ENCODE measurements at regions not wholly inside any gene's neighbourhood (a gene's known extent, or its start where the extent isn't known, plus 50 kb on each side); places are given as distances from the start of the nearest gene placed in this dataset.

DNA sequence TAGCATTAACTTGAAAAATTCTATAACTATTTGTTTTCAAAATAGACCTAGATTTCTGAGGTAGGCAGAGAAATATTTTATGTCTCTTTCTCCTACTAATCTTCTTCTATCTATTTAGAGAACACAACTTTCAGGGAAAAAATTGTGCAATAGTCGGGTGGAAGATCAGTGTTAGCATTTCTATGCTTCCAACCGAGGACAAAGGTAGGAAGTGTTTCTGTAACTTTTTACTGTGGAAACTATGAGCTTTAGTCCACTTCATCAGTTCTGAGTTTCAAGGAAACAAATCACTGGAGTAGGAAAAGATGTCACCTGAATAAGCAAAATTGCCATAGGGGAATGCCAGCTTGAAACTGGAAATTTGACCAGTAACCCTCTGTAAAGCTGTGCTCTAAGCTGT lies 207.7 kb upstream of the CTAGE1 start:
- no peak overlapping the region for H3K27ac ChIP-seq (ENCODE audit: low read depth in 2 of 2, low read length in 2 of 2)
- TF ChIP-seq, protein P1, sequence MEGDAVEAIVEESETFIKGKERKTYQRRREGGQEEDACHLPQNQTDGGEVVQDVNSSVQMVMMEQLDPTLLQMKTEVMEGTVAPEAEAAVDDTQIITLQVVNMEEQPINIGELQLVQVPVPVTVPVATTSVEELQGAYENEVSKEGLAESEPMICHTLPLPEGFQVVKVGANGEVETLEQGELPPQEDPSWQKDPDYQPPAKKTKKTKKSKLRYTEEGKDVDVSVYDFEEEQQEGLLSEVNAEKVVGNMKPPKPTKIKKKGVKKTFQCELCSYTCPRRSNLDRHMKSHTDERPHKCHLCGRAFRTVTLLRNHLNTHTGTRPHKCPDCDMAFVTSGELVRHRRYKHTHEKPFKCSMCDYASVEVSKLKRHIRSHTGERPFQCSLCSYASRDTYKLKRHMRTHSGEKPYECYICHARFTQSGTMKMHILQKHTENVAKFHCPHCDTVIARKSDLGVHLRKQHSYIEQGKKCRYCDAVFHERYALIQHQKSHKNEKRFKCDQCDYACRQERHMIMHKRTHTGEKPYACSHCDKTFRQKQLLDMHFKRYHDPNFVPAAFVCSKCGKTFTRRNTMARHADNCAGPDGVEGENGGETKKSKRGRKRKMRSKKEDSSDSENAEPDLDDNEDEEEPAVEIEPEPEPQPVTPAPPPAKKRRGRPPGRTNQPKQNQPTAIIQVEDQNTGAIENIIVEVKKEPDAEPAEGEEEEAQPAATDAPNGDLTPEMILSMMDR (IDR thresholded peaks at IDR 0.05; ENCODE audit: borderline replicate concordance, extremely low read depth, insufficient read depth): no peak
- FAIRE-seq (no peak), DNase-seq (no peak)
- H3K36me3 ChIP-seq (ENCODE audit: control insufficient read depth in 2 of 3, insufficient read depth in 3 of 3, low read length in 3 of 3): no peaks in the 10 kb centered on the region
- no peaks in the 10 kb centered on the region for H3K9me3 ChIP-seq (ENCODE audit: control insufficient read depth in 2 of 3, insufficient read depth in 1 of 3, low read length in 3 of 3)
- H3K9ac ChIP-seq (ENCODE audit: low read length in 3 of 3): no peak overlapping the region
- intact Hi-C loops (cut with DNase I): no loop called here
- no peaks in the 10 kb centered on the region for H3K27me3 ChIP-seq (ENCODE audit: control insufficient read depth, insufficient read depth, low read length)
- H3K4me1 ChIP-seq (ENCODE audit: control insufficient read depth in 2 of 3, insufficient read depth in 2 of 3, low read depth in 1 of 3, low read length in 3 of 3): no peaks in the 10 kb centered on the region
- H3K4me3 ChIP-seq (ENCODE audit: low read length in 3 of 3): no peak overlapping the region

DNA sequence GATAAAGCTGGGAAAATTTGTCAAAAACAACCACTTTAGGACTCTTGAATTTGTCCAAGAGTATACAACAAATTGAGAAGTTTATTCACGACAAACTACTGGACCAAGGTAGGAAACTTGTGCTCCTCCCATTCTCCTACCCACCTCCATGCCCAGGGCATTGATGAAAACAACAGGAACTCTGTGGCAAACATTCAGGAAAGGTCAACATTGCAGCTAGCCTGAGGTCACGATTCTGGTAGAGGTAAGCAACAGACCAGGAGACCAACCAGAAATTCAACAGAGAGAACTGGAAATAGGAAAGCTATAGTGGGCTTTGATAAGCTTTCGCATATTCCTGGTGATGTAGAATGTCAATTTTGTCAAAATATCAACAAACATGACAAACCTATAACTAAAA lies 209.1 kb upstream of the CTAGE1 start:
- H3K9me3 ChIP-seq (ENCODE audit: control insufficient read depth in 2 of 3, insufficient read depth in 1 of 3, low read length in 3 of 3): no peaks in the 10 kb centered on the region
- H3K36me3 ChIP-seq (ENCODE audit: control insufficient read depth in 2 of 3, insufficient read depth in 3 of 3, low read length in 3 of 3): no peaks in the 10 kb centered on the region
- H3K27ac ChIP-seq (ENCODE audit: low read depth in 2 of 2, low read length in 2 of 2): no peak overlapping the region
- TF ChIP-seq, protein P1 (IDR thresholded peaks at IDR 0.05; ENCODE audit: borderline replicate concordance, extremely low read depth, insufficient read depth): no peak
- no peak overlapping the region for H3K4me3 ChIP-seq (ENCODE audit: low read length in 3 of 3)
- no peak overlapping the region for H3K9ac ChIP-seq (ENCODE audit: low read length in 3 of 3)
- H3K4me1 ChIP-seq (ENCODE audit: control insufficient read depth in 2 of 3, insufficient read depth in 2 of 3, low read depth in 1 of 3, low read length in 3 of 3): no peaks in the 10 kb centered on the region
- H3K27me3 ChIP-seq (ENCODE audit: control insufficient read depth, insufficient read depth, low read length): no peaks in the 10 kb centered on the region
- DNase-seq (no peak), FAIRE-seq (no peak)
- intact Hi-C loops (cut with DNase I): no loop called here

DNA sequence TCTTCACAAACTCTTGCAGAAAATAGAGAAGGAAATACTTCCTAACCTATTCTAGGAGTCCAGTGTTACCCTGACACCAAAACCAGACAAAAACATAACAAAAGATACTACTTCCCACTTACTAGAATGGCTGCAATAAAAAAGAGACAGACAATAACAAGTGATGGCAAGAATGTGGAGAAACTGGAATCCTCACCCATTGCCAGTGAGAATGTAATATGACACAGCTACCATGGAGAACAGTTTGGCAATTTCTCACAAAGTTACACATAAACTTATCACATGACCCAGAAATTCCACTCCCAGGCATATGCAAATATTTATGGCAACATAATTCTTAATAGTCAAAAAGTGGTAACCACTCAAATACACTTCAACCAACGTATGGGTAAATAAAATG lies 209.8 kb upstream of the CTAGE1 start:
- H3K27ac ChIP-seq (ENCODE audit: low read depth in 2 of 2, low read length in 2 of 2): no peak overlapping the region
- no peak overlapping the region for H3K9ac ChIP-seq (ENCODE audit: low read length in 3 of 3)
- TF ChIP-seq, protein P1 (IDR thresholded peaks at IDR 0.05; ENCODE audit: borderline replicate concordance, extremely low read depth, insufficient read depth): no peak
- no peak overlapping the region for H3K4me3 ChIP-seq (ENCODE audit: low read length in 3 of 3)
- H3K9me3 ChIP-seq (ENCODE audit: control insufficient read depth in 2 of 3, insufficient read depth in 1 of 3, low read length in 3 of 3): no peaks in the 10 kb centered on the region
- no peak for DNase-seq
- no peaks in the 10 kb centered on the region for H3K36me3 ChIP-seq (ENCODE audit: control insufficient read depth in 2 of 3, insufficient read depth in 3 of 3, low read length in 3 of 3)
- no peaks in the 10 kb centered on the region for H3K27me3 ChIP-seq (ENCODE audit: control insufficient read depth, insufficient read depth, low read length)
- intact Hi-C loops (cut with DNase I): no loop called here
- no peak for FAIRE-seq
- H3K4me1 ChIP-seq (ENCODE audit: control insufficient read depth in 2 of 3, insufficient read depth in 2 of 3, low read depth in 1 of 3, low read length in 3 of 3): no peaks in the 10 kb centered on the region

DNA sequence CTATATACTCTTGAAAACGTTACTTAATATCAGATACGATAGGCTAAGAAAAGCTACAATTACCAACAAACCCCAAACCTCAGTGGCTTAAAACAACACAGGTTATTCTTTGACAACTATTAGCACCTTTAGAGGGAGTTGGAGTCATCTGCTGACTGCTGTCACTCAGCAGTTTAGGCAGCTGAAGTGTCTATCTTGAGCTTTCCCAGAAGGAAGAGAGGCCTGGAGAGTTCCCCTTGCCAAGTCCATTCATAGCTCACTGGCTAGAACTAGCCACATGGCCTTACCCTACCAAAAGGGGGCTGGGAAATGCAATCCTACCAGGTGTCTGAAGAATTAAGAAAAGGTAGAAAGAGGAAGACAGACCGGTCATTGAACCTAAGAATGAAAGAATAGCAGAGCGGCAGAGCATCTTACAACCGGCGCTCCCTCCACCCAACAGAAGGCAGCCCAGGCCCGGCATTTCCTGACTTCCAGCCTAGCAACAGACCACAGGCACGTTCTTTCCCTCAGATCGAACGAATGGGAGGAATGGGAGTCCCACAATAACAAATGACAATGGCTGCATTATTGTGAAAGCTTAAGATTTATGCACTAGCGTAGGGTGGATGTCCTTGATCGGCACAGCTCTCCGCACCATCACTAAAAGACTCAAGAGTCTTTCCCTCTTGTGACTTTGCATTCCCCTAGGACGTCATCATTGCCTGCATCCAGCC lies 211.2 kb upstream of the CTAGE1 start:
- Histone ChIP-seq H3K36me3 (ENCODE audit: control insufficient read depth in 2 of 3, insufficient read depth in 3 of 3, low read length in 3 of 3) (no peaks in the 10 kb centered on the region), H3K9me3 (ENCODE audit: control insufficient read depth in 2 of 3, insufficient read depth in 1 of 3, low read length in 3 of 3) (no peaks in the 10 kb centered on the region), H3K4me1 (ENCODE audit: control insufficient read depth in 2 of 3, insufficient read depth in 2 of 3, low read depth in 1 of 3, low read length in 3 of 3) (no peaks in the 10 kb centered on the region), H3K27me3 (ENCODE audit: control insufficient read depth, insufficient read depth, low read length) (no peaks in the 10 kb centered on the region), H3K9ac (ENCODE audit: low read length in 3 of 3) (no peak overlapping the region), H3K4me3 (ENCODE audit: low read length in 3 of 3) (no peak overlapping the region), H3K27ac (ENCODE audit: low read depth in 2 of 2, low read length in 2 of 2) (no peak overlapping the region)
- FAIRE-seq (no peak), DNase-seq (no peak)
- TF ChIP-seq, protein P1 (IDR thresholded peaks at IDR 0.05; ENCODE audit: borderline replicate concordance, extremely low read depth, insufficient read depth): no peak
- intact Hi-C loops (cut with DNase I): no loop called here
